OCI-LY3 (cell line): ENCODE measurements at regions not wholly inside any gene's neighbourhood (a gene's known extent, or its start where the extent isn't known, plus 50 kb on each side); places are given as distances from the start of the nearest gene placed in this dataset.

ENCODE experiments used
- CTCF ChIP-seq: fragments of 200-600, 300-600 bp; sonication (generic); IDR thresholded peaks from 2 replicates; pipeline ENCODE4 v1.5.1; 2014; ENCODE audit warnings: antibody characterized with exemption, low read length, low read depth
- EZH2phosphoT487 ChIP-seq: fragments of 200-600 bp; shearing (Covaris generic); IDR thresholded peaks from 2 replicates; pipeline ENCODE4 v1.6.1; 2018; ENCODE audit warnings: antibody characterized with exemption, mixed run types, low read depth

GRCh38 chr4:11011249-11011648 is 326.7 kb upstream of the CLNK start:
- TF ChIP-seq CTCF (no peak), EZH2phosphoT487 (no peak)
